IPS-18a (cell line): ENCODE measurements at regions not wholly inside any gene's neighbourhood (a gene's known extent, or its start where the extent isn't known, plus 50 kb on each side); places are given as distances from the start of the nearest gene placed in this dataset.

Source experiments
- H3K27ac ChIP-seq: one replicate; pipeline ENCODE4 v1.5.1; 2013; ENCODE audit warnings: low read length
- H3K27me3 ChIP-seq: one replicate; pipeline ENCODE4 v1.6.1; 2013; ENCODE audit warnings: mild to moderate bottlenecking, low read length; ENCODE audit not compliant: control insufficient read depth, insufficient read depth
- H3K36me3 ChIP-seq: one replicate; pipeline ENCODE4 v1.6.1; 2013; ENCODE audit warnings: low read depth, low read length; ENCODE audit not compliant: control insufficient read depth
- H3K4me1 ChIP-seq: one replicate; pipeline ENCODE4 v1.6.1; 2013; ENCODE audit warnings: low read depth, low read length; ENCODE audit not compliant: control insufficient read depth
- H3K4me3 ChIP-seq: one replicate; pipeline ENCODE4 v1.5.1; 2013; ENCODE audit warnings: low read length
- H3K9ac ChIP-seq: one replicate; pipeline ENCODE4 v1.6.1; 2013; ENCODE audit warnings: mild to moderate bottlenecking, low read length, moderate library complexity
- H3K9me3 ChIP-seq: one replicate; pipeline ENCODE4 v1.6.1; 2013; ENCODE audit warnings: low read depth, low read length; ENCODE audit not compliant: control insufficient read depth

GRCh38 chr3:124584552-124585391, 145.5 kb upstream of the UMPS start:
- H3K27me3 ChIP-seq: peaks cover 54% of the 10 kb centered on the region
- no peaks in the 10 kb centered on the region for H3K36me3 ChIP-seq
- no peaks in the 10 kb centered on the region for H3K9me3 ChIP-seq
- H3K4me3 ChIP-seq: peak overlapping the region; percentile 65
- no peak overlapping the region for H3K9ac ChIP-seq
- no peak overlapping the region for H3K27ac ChIP-seq
- peaks cover 24% of the 10 kb centered on the region for H3K4me1 ChIP-seq

- no peaks in the 10 kb centered on the region for H3K9me3 ChIP-seq
- no peak overlapping the region for H3K9ac ChIP-seq
- H3K27me3 ChIP-seq: peaks cover 54% of the 10 kb centered on the region
- no peaks in the 10 kb centered on the region for H3K36me3 ChIP-seq
- H3K4me3 ChIP-seq: peak overlapping the region; percentile 65
- H3K4me1 ChIP-seq: peaks cover 24% of the 10 kb centered on the region
- H3K27ac ChIP-seq: no peak overlapping the region
Measured at GRCh38 chr3:124586126-124587052, 143.9 kb upstream of the UMPS start.

- H3K4me1 ChIP-seq: peaks cover 24% of the 10 kb centered on the region
Measured at GRCh38 chr3:124587053-124587408, 143.2 kb upstream of the UMPS start.

GRCh38 chr3:124588036-124588435, 142.2 kb upstream of the UMPS start:
- H3K4me3 ChIP-seq: no peak overlapping the region
- H3K27me3 ChIP-seq: peaks cover 51% of the 10 kb centered on the region
- no peaks in the 10 kb centered on the region for H3K9me3 ChIP-seq
- H3K9ac ChIP-seq: no peak overlapping the region
- H3K36me3 ChIP-seq: no peaks in the 10 kb centered on the region
- no peak overlapping the region for H3K27ac ChIP-seq
- H3K4me1 ChIP-seq: peaks cover 32% of the 10 kb centered on the region

More at GRCh38 chr3:124587053-124587408, 143.2 kb upstream of the UMPS start:
- peak overlapping the region; percentile 65 for H3K4me3 ChIP-seq
- H3K27me3 ChIP-seq: peaks cover 54% of the 10 kb centered on the region
- H3K27ac ChIP-seq: no peak overlapping the region
- H3K9me3 ChIP-seq: no peaks in the 10 kb centered on the region
- H3K9ac ChIP-seq: no peak overlapping the region
- H3K36me3 ChIP-seq: no peaks in the 10 kb centered on the region

- Histone ChIP-seq H3K9ac (no peak overlapping the region), H3K9me3 (no peaks in the 10 kb centered on the region), H3K36me3 (no peaks in the 10 kb centered on the region), H3K4me1 (peaks cover 35% of the 10 kb centered on the region), H3K27me3 (peaks cover 43% of the 10 kb centered on the region), H3K27ac (no peak overlapping the region), H3K4me3 (no peak overlapping the region)
Measured at GRCh38 chr3:124588794-124589193, 141.5 kb upstream of the UMPS start.

GRCh38 chr3:124591699-124592098, 138.6 kb upstream of the UMPS start:
- Histone ChIP-seq H3K27me3 (peaks cover 14% of the 10 kb centered on the region), H3K27ac (no peak overlapping the region), H3K36me3 (no peaks in the 10 kb centered on the region), H3K9me3 (no peaks in the 10 kb centered on the region), H3K4me3 (no peak overlapping the region), H3K4me1 (peaks cover 19% of the 10 kb centered on the region), H3K9ac (no peak overlapping the region)

- Histone ChIP-seq H3K9ac (no peak overlapping the region), H3K4me3 (no peak overlapping the region), H3K36me3 (no peaks in the 10 kb centered on the region), H3K4me1 (peaks cover 11% of the 10 kb centered on the region), H3K9me3 (no peaks in the 10 kb centered on the region), H3K27me3 (peaks cover 2% of the 10 kb centered on the region), H3K27ac (no peak overlapping the region)
Measured at GRCh38 chr3:124592658-124593441, 137.4 kb upstream of the UMPS start.

GRCh38 chr3:124593442-124593829, 136.8 kb upstream of the UMPS start:
- Histone ChIP-seq H3K36me3 (no peaks in the 10 kb centered on the region), H3K9ac (no peak overlapping the region), H3K9me3 (no peaks in the 10 kb centered on the region), H3K27me3 (no peaks in the 10 kb centered on the region), H3K4me3 (no peak overlapping the region), H3K27ac (no peak overlapping the region), H3K4me1 (peaks cover 11% of the 10 kb centered on the region)

- Histone ChIP-seq H3K27ac (no peak overlapping the region), H3K36me3 (no peaks in the 10 kb centered on the region), H3K9me3 (no peaks in the 10 kb centered on the region), H3K4me3 (no peak overlapping the region), H3K27me3 (no peaks in the 10 kb centered on the region), H3K9ac (no peak overlapping the region), H3K4me1 (peaks cover 11% of the 10 kb centered on the region)
Measured at GRCh38 chr3:124594581-124594980, 135.7 kb upstream of the UMPS start.

- no peak overlapping the region for H3K9ac ChIP-seq
Measured at GRCh38 chr3:124597273-124597672, 133.0 kb upstream of the UMPS start.

GRCh38 chr3:124597979-124598378, 132.3 kb upstream of the UMPS start:
- no peak overlapping the region for H3K9ac ChIP-seq
- no peaks in the 10 kb centered on the region for H3K9me3 ChIP-seq
- H3K27ac ChIP-seq: no peak overlapping the region
- H3K36me3 ChIP-seq: no peaks in the 10 kb centered on the region
- H3K4me3 ChIP-seq: no peak overlapping the region
- H3K27me3 ChIP-seq: no peaks in the 10 kb centered on the region
- peaks cover 4% of the 10 kb centered on the region for H3K4me1 ChIP-seq

More at GRCh38 chr3:124597273-124597672, 133.0 kb upstream of the UMPS start:
- Histone ChIP-seq H3K36me3 (no peaks in the 10 kb centered on the region), H3K4me1 (peaks cover 11% of the 10 kb centered on the region), H3K9me3 (no peaks in the 10 kb centered on the region), H3K4me3 (no peak overlapping the region), H3K27ac (no peak overlapping the region), H3K27me3 (no peaks in the 10 kb centered on the region)
